Kidney epithelial cell (primary cell): ENCODE measurements at regions not wholly inside any gene's neighbourhood (a gene's known extent, or its start where the extent isn't known, plus 50 kb on each side); places are given as distances from the start of the nearest gene placed in this dataset.

Experiments used
- DNase-seq: peaks from one replicate; pipeline ENCODE4 v3.0.0-alpha.2; 2010; ENCODE audit warnings: low read depth
- H3K27me3 ChIP-seq: 2 replicates; pipeline ENCODE4 v1.6.0; 2011; ENCODE audit warnings: low read length; ENCODE audit not compliant: control insufficient read depth, insufficient read depth
- H3K36me3 ChIP-seq: 2 replicates; pipeline ENCODE4 v1.5.1; 2011; ENCODE audit warnings: low read length; ENCODE audit not compliant: control insufficient read depth, insufficient read depth
- H3K4me3 ChIP-seq: 2 replicates; pipeline ENCODE4 v1.5.1; 2011; ENCODE audit warnings: low read depth, mild to moderate bottlenecking, control low read depth, low read length
- TF ChIP-seq, protein P1 (sequence below): IDR thresholded peaks from 2 replicates; pipeline ENCODE4 v1.5.1; 2011; ENCODE audit warnings: mild to moderate bottlenecking, moderate library complexity, low read length, control low read depth, inconsistent platforms; ENCODE audit not compliant: insufficient read depth, poor library complexity, severe bottlenecking

- TF ChIP-seq, protein P1, sequence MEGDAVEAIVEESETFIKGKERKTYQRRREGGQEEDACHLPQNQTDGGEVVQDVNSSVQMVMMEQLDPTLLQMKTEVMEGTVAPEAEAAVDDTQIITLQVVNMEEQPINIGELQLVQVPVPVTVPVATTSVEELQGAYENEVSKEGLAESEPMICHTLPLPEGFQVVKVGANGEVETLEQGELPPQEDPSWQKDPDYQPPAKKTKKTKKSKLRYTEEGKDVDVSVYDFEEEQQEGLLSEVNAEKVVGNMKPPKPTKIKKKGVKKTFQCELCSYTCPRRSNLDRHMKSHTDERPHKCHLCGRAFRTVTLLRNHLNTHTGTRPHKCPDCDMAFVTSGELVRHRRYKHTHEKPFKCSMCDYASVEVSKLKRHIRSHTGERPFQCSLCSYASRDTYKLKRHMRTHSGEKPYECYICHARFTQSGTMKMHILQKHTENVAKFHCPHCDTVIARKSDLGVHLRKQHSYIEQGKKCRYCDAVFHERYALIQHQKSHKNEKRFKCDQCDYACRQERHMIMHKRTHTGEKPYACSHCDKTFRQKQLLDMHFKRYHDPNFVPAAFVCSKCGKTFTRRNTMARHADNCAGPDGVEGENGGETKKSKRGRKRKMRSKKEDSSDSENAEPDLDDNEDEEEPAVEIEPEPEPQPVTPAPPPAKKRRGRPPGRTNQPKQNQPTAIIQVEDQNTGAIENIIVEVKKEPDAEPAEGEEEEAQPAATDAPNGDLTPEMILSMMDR: no peak
Observed at GRCh38 chr6:169957351-169957963, 206.0 kb downstream of the ERMARD start.

GRCh38 chr6:169956580-169956979 is 205.2 kb downstream of the ERMARD start:
- Histone ChIP-seq H3K4me3 (no peak overlapping the region), H3K27me3 (peaks cover 6% of the 10 kb centered on the region), H3K36me3 (no peaks in the 10 kb centered on the region)
- TF ChIP-seq, protein P1: no peak
- no peak for DNase-seq

More at GRCh38 chr6:169957351-169957963, 206.0 kb downstream of the ERMARD start:
- no peak for DNase-seq
- Histone ChIP-seq H3K27me3 (peaks cover 15% of the 10 kb centered on the region), H3K36me3 (no peaks in the 10 kb centered on the region), H3K4me3 (no peak overlapping the region)

GRCh38 chr6:169955731-169956437 is 204.5 kb downstream of the ERMARD start:
- Histone ChIP-seq H3K27me3 (peaks cover under 1% of the 10 kb centered on the region), H3K4me3 (no peak overlapping the region), H3K36me3 (no peaks in the 10 kb centered on the region)
- DNase-seq: no peak
- TF ChIP-seq, protein P1: no peak

DNA sequence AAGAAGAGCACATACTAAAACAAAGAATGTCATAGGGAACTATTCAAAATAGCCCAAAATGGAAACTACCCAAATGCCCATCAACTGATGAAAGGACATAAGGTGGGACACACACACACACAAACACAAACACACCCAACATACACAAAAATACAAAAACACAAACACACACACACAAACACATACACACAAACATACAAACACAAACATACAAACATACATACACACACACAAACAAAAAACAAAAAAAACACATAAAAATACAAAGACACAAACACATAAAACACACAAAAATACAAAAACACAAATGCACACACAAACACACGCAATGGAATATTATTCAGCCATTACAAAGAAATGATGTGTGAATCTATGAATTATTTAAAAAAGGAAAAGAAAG is 203.6 kb downstream of the ERMARD start:
- DNase-seq: no peak
- Histone ChIP-seq H3K27me3 (no peaks in the 10 kb centered on the region), H3K4me3 (no peak overlapping the region), H3K36me3 (no peaks in the 10 kb centered on the region)
- TF ChIP-seq, protein P1: no peak

- DNase-seq: no peak
- no peak overlapping the region for H3K4me3 ChIP-seq
- TF ChIP-seq, protein P1: no peak
- no peaks in the 10 kb centered on the region for H3K36me3 ChIP-seq
- no peaks in the 10 kb centered on the region for H3K27me3 ChIP-seq
Observed at GRCh38 chr6:169953686-169954085, 202.3 kb downstream of the ERMARD start.
